A673 (cell line): ENCODE measurements at regions not wholly inside any gene's neighbourhood (a gene's known extent, or its start where the extent isn't known, plus 50 kb on each side); places are given as distances from the start of the nearest gene placed in this dataset.

Source experiments
- EZH2 ChIP-seq: fragments of 200-600 bp; sonication (generic); IDR thresholded peaks from 2 replicates; pipeline ENCODE4 v1.6.1; 2017; ENCODE audit warnings: borderline replicate concordance, low read depth, mild to moderate bottlenecking, mixed read lengths, antibody characterized with exemption, low read length; ENCODE audit not compliant: poor library complexity, severe bottlenecking
- TF ChIP-seq, protein P1 (sequence below): fragments of 300-800, 200-600 bp; sonication (generic); conservative IDR thresholded peaks from 2 replicates; pipeline ENCODE4 v1.5.1; 2017; ENCODE audit warnings: low read depth, mild to moderate bottlenecking, antibody characterized with exemption, low read length, moderate library complexity, mixed read lengths

DNA sequence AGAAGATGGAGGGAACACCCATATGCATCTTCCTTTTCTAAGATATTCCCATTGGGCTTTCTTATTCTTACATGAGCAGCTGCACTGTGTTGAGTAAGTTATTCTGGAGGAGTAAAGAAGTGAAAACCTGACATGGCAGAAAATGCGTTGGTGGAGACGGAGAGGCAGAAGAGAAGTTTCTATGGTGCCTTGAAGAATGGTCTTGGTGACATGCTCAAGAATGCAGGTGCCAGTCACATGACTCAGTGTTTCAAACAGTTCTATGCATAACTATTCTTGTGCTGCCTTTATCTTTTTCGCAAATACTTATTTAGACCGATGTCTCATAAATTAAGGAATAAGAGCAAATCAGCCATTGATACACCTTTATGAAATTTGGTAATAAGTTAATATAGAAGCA is 377.8 kb upstream of the IRX2 start:
- TF ChIP-seq, protein P1, sequence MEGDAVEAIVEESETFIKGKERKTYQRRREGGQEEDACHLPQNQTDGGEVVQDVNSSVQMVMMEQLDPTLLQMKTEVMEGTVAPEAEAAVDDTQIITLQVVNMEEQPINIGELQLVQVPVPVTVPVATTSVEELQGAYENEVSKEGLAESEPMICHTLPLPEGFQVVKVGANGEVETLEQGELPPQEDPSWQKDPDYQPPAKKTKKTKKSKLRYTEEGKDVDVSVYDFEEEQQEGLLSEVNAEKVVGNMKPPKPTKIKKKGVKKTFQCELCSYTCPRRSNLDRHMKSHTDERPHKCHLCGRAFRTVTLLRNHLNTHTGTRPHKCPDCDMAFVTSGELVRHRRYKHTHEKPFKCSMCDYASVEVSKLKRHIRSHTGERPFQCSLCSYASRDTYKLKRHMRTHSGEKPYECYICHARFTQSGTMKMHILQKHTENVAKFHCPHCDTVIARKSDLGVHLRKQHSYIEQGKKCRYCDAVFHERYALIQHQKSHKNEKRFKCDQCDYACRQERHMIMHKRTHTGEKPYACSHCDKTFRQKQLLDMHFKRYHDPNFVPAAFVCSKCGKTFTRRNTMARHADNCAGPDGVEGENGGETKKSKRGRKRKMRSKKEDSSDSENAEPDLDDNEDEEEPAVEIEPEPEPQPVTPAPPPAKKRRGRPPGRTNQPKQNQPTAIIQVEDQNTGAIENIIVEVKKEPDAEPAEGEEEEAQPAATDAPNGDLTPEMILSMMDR: no peak
- no peak for TF ChIP-seq EZH2
